H9 (cell line): ENCODE measurements at regions not wholly inside any gene's neighbourhood (a gene's known extent, or its start where the extent isn't known, plus 50 kb on each side); places are given as distances from the start of the nearest gene placed in this dataset.

Source experiments
- DNase-seq: peaks from one replicate; pipeline ENCODE4 v3.0.0-alpha.2; 2017
- H2AFZ ChIP-seq: one replicate; pipeline ENCODE4 v1.6.1; 2013; ENCODE audit warnings: mild to moderate bottlenecking, low read length, control low read depth, moderate library complexity
- H2AK5ac ChIP-seq: 2 replicates; pipeline ENCODE4 v1.6.1; 2013; ENCODE audit warnings: low read length, control low read depth, mixed read lengths; ENCODE audit not compliant: insufficient read length
- H2BK120ac ChIP-seq: one replicate; pipeline ENCODE4 v1.6.1; 2013; ENCODE audit warnings: low read depth, mild to moderate bottlenecking, low read length, control low read depth, inconsistent platforms; ENCODE audit not compliant: poor library complexity, severe bottlenecking
- H2BK12ac ChIP-seq: 2 replicates; pipeline ENCODE4 v1.6.1; 2013; ENCODE audit warnings: low read length, control low read depth, mixed read lengths, low read depth; ENCODE audit not compliant: insufficient read length
- H2BK15ac ChIP-seq: 2 replicates; pipeline ENCODE4 v1.6.1; 2013; ENCODE audit warnings: low read depth, low read length, control low read depth
- H2BK20ac ChIP-seq: one replicate; pipeline ENCODE4 v1.6.1; 2013; ENCODE audit warnings: low read depth, mild to moderate bottlenecking, low read length, control low read depth, inconsistent platforms; ENCODE audit not compliant: poor library complexity, severe bottlenecking
- H2BK5ac ChIP-seq: 2 replicates; pipeline ENCODE4 v1.6.1; 2013; ENCODE audit warnings: low read length, control low read depth, mixed read lengths; ENCODE audit not compliant: insufficient read length
- H3K14ac ChIP-seq: 2 replicates; pipeline ENCODE4 v1.6.1; 2013; ENCODE audit warnings: low read length, control low read depth; ENCODE audit not compliant: insufficient read depth
- H3K18ac ChIP-seq: 2 replicates; pipeline ENCODE4 v1.6.1; 2013; ENCODE audit warnings: low read depth, mild to moderate bottlenecking, mixed read lengths, low read length, control low read depth; ENCODE audit not compliant: insufficient read length
- H3K23ac ChIP-seq: 2 replicates; pipeline ENCODE4 v1.6.1; 2013; ENCODE audit warnings: low read length, control low read depth, mixed read lengths, low read depth; ENCODE audit not compliant: insufficient read length
- H3K23me2 ChIP-seq: 2 replicates; pipeline ENCODE4 v1.6.1; 2013; ENCODE audit warnings: low read depth, mild to moderate bottlenecking, mixed read lengths, low read length, control low read depth; ENCODE audit not compliant: insufficient read length, poor library complexity, severe bottlenecking
- H3K27ac ChIP-seq: 2 replicates; pipeline ENCODE4 v1.5.1; 2013; ENCODE audit warnings: low read length, control low read depth, mixed read lengths, low read depth; ENCODE audit not compliant: insufficient read length
- H3K27me3 ChIP-seq: 2 replicates; pipeline ENCODE4 v1.6.1; 2013; ENCODE audit warnings: low read length, control low read depth, inconsistent platforms; ENCODE audit not compliant: insufficient read depth
- H3K4ac ChIP-seq: 2 replicates; pipeline ENCODE4 v1.6.1; 2013; ENCODE audit warnings: low read depth, mild to moderate bottlenecking, control low read depth, inconsistent platforms, low read length, moderate library complexity
- H3K4me1 ChIP-seq: 2 replicates; pipeline ENCODE4 v1.6.1; 2013; ENCODE audit warnings: low read length, control low read depth, inconsistent platforms; ENCODE audit not compliant: insufficient read depth
- H3K4me2 ChIP-seq: 2 replicates; pipeline ENCODE4 v1.6.1; 2013; ENCODE audit warnings: low read length, control low read depth, mixed read lengths; ENCODE audit not compliant: insufficient read length, insufficient read depth
- H3K56ac ChIP-seq: 2 replicates; pipeline ENCODE4 v1.6.1; 2013; ENCODE audit warnings: low read depth, mild to moderate bottlenecking, mixed read lengths, low read length, control low read depth; ENCODE audit not compliant: insufficient read length
- H3K79me1 ChIP-seq: 2 replicates; pipeline ENCODE4 v1.6.1; 2013; ENCODE audit warnings: low read depth, mild to moderate bottlenecking, moderate library complexity, low read length, control low read depth, inconsistent platforms; ENCODE audit not compliant: insufficient read depth, poor library complexity, severe bottlenecking
- H3K79me2 ChIP-seq: 2 replicates; pipeline ENCODE4 v1.6.1; 2013; ENCODE audit warnings: low read length, control low read depth, inconsistent platforms; ENCODE audit not compliant: insufficient read depth
- H3K9ac ChIP-seq: 2 replicates; pipeline ENCODE4 v1.6.1; 2013; ENCODE audit warnings: low read length, control low read depth, mixed read lengths; ENCODE audit not compliant: insufficient read length; ENCODE audit errors: extremely low read depth
- H3K9me3 ChIP-seq: one replicate; pipeline ENCODE4 v1.6.1; 2013; ENCODE audit warnings: low read depth, low read length, inconsistent platforms; ENCODE audit not compliant: control insufficient read depth
- H3T11ph ChIP-seq: one replicate; pipeline ENCODE4 v1.6.1; 2013; ENCODE audit warnings: mild to moderate bottlenecking, low read length, control low read depth, inconsistent platforms
- H4K20me1 ChIP-seq: one replicate; pipeline ENCODE4 v1.6.1; 2013; ENCODE audit not compliant: control insufficient read depth, insufficient read length, insufficient read depth
- H4K5ac ChIP-seq: 2 replicates; pipeline ENCODE4 v1.6.1; 2013; ENCODE audit warnings: low read depth, mild to moderate bottlenecking, mixed read lengths, low read length, control low read depth; ENCODE audit not compliant: insufficient read length
- H4K8ac ChIP-seq: replicated peaks from 2 replicates; pipeline ENCODE4 v1.6.1; 2013; ENCODE audit warnings: low read length, control low read depth, mixed read lengths, low read depth; ENCODE audit not compliant: insufficient read length
- H4K91ac ChIP-seq: 2 replicates; pipeline ENCODE4 v1.6.1; 2013; ENCODE audit warnings: low read depth, mild to moderate bottlenecking, moderate library complexity, mixed read lengths, low read length, control low read depth; ENCODE audit not compliant: insufficient read length
- H3K27ac Mint-ChIP-seq, 3 experiments: 2 replicates in 2 of 3; 3 replicates in 1 of 3; pipeline ENCODE4 v1.8.0; 2020 to 2021; ENCODE audit warnings: mixed read lengths in 3 of 3, mild to moderate bottlenecking in 1 of 3, moderate library complexity in 1 of 3
- H3K27me3 Mint-ChIP-seq: 2 replicates; pipeline ENCODE4 v1.8.0; 2021; ENCODE audit warnings: low read depth, mild to moderate bottlenecking, moderate library complexity, mixed read lengths
- H3K36me3 Mint-ChIP-seq, 3 experiments: 2 replicates in 2 of 3; 3 replicates in 1 of 3; pipeline ENCODE4 v1.8.0; 2020 to 2021; ENCODE audit warnings: low read depth in 3 of 3, mixed read lengths in 3 of 3; ENCODE audit not compliant: insufficient read depth in 1 of 3
- H3K4me1 Mint-ChIP-seq, 2 experiments: 2 replicates each; pipeline ENCODE4 v1.8.0; 2020; ENCODE audit warnings: mixed read lengths in 2 of 2
- H3K4me3 Mint-ChIP-seq, 2 experiments: 2 replicates in 1 of 2; 3 replicates in 1 of 2; pipeline ENCODE4 v1.8.0; 2020 to 2021; ENCODE audit warnings: mild to moderate bottlenecking in 2 of 2, mixed read lengths in 2 of 2, moderate library complexity in 1 of 2
- H3K9me3 Mint-ChIP-seq, 2 experiments: 2 replicates in 1 of 2; 3 replicates in 1 of 2; pipeline ENCODE4 v1.8.0; 2020; ENCODE audit warnings: mild to moderate bottlenecking in 2 of 2, mixed read lengths in 2 of 2, moderate library complexity in 1 of 2
- WGBS: extraction: QIAGEN DNeasy Blood & Tissue Kit; methylation state at CpG from one replicate; pipeline ENCODE4 v1.1.7; 2013; ENCODE audit warnings: missing lambda C conversion rate, low lambda C conversion rate, mixed read lengths; ENCODE audit not compliant: insufficient read length; ENCODE audit errors: extremely low coverage; 5-methylcytosine and 5-hydroxymethylcytosine counted together
- TF ChIP-seq, protein P1 (sequence below): fragments of 200-600 bp; sonication (generic); conservative IDR thresholded peaks from 3 replicates; pipeline ENCODE4 v1.8.0; 2021; ENCODE audit warnings: antibody characterized with exemption, mild to moderate bottlenecking

- no peak overlapping the region for H4K5ac ChIP-seq
- no peaks in the 10 kb centered on the region for H3K36me3 Mint-ChIP-seq
- H3K4me1 ChIP-seq: no peaks in the 10 kb centered on the region
- no peak overlapping the region for H3K14ac ChIP-seq
- no peak overlapping the region for H4K91ac ChIP-seq
- H3K9me3 ChIP-seq: no peaks in the 10 kb centered on the region
- no peak overlapping the region for H3K9ac ChIP-seq
- H2BK12ac ChIP-seq: no peak overlapping the region
- no peaks in the 10 kb centered on the region for H3K23me2 ChIP-seq
- H4K20me1 ChIP-seq: no peaks in the 10 kb centered on the region
- no peaks in the 10 kb centered on the region for H3K79me1 ChIP-seq
- H3K27me3 ChIP-seq: no peaks in the 10 kb centered on the region
- TF ChIP-seq, protein P1, sequence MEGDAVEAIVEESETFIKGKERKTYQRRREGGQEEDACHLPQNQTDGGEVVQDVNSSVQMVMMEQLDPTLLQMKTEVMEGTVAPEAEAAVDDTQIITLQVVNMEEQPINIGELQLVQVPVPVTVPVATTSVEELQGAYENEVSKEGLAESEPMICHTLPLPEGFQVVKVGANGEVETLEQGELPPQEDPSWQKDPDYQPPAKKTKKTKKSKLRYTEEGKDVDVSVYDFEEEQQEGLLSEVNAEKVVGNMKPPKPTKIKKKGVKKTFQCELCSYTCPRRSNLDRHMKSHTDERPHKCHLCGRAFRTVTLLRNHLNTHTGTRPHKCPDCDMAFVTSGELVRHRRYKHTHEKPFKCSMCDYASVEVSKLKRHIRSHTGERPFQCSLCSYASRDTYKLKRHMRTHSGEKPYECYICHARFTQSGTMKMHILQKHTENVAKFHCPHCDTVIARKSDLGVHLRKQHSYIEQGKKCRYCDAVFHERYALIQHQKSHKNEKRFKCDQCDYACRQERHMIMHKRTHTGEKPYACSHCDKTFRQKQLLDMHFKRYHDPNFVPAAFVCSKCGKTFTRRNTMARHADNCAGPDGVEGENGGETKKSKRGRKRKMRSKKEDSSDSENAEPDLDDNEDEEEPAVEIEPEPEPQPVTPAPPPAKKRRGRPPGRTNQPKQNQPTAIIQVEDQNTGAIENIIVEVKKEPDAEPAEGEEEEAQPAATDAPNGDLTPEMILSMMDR: no peak
- H3K4me2 ChIP-seq: no peak overlapping the region
- no peaks in the 10 kb centered on the region for H3K9me3 Mint-ChIP-seq
- no peak overlapping the region for H3T11ph ChIP-seq
- H3K23ac ChIP-seq: no peak overlapping the region
- H2AK5ac ChIP-seq: no peak overlapping the region
- H3K27ac Mint-ChIP-seq: no peak overlapping the region
- no peak overlapping the region for H2BK15ac ChIP-seq
- no peak overlapping the region for H2BK120ac ChIP-seq
- no peak overlapping the region for H3K27ac ChIP-seq
- no peak overlapping the region for H3K18ac ChIP-seq
- peaks cover 7 to 19% of the 10 kb centered on the region in 2 experiments; a peak in 3 of 4 replicates for H3K4me1 Mint-ChIP-seq
- no peak overlapping the region for H3K4ac ChIP-seq
- no peak overlapping the region for H4K8ac ChIP-seq
- no peak for DNase-seq
- WGBS: no CpG with 5 or more reads among the region's 5 CpGs
- no peaks in the 10 kb centered on the region for H3K27me3 Mint-ChIP-seq
- no peak overlapping the region for H3K4me3 Mint-ChIP-seq
- H2BK20ac ChIP-seq: no peak overlapping the region
- no peaks in the 10 kb centered on the region for H3K79me2 ChIP-seq
- H3K56ac ChIP-seq: no peak overlapping the region
- no peak overlapping the region for H2AFZ ChIP-seq
- no peak overlapping the region for H2BK5ac ChIP-seq
Observed at GRCh38 chr4:111678908-111679307, 466.3 kb upstream of the FAM241A start.
